ENCODE measurements at regions not wholly inside any gene's neighbourhood (a gene's known extent, or its start where the extent isn't known, plus 50 kb on each side); places are given as distances from the start of the nearest gene placed in this dataset.

DNA sequence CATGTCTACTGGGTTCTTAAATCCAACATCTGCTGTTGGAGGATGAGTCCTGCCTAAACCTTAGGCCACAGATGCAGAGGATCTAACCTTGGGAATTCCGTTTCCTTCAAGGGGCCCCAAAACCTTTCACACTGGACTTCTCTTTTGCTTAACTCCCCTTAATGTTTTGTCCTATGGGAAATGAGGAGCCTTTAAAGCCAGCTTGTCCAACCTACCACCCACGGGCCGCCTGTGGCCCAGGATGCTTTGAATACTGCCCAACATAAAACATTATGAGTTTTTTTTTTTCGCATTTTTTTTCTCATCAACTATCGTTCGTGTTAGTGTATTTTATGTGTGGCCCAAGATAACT, 157.2 kb upstream of the SLC1A4 start:
- intact Hi-C loops (cut with DNase I) = loop anchor here in 1 of 4 donors (10.0 kb wide), 1 partner anchor 187 kb away; no protein-coding TSS in a partner anchor
- DNase-seq (no peak), ATAC-seq (no peak)
- Histone ChIP-seq H3K4me1 (ENCODE audit: control insufficient read depth, insufficient read depth, low read length) (no peaks in the 10 kb centered on the region), H3K4me3 (ENCODE audit: low read length) (no peak overlapping the region), H3K27ac (ENCODE audit: low read length) (peak overlapping the region; percentile 63), H3K9me3 (ENCODE audit: control insufficient read depth, low read length) (no peaks in the 10 kb centered on the region), H3K27me3 (ENCODE audit: control insufficient read depth, insufficient read depth) (no peaks in the 10 kb centered on the region)
- WGBS = 78% methylated on average over 6 of the region's 6 CpGs

- no peak for DNase-seq
- 97% methylated on average over 1 of the region's 1 CpG for WGBS
- Histone ChIP-seq H3K4me1 (ENCODE audit: control insufficient read depth, insufficient read depth, low read length) (no peaks in the 10 kb centered on the region), H3K27ac (ENCODE audit: low read length) (no peak overlapping the region), H3K4me3 (ENCODE audit: low read length) (no peak overlapping the region), H3K9me3 (ENCODE audit: control insufficient read depth, low read length) (no peaks in the 10 kb centered on the region), H3K27me3 (ENCODE audit: control insufficient read depth, insufficient read depth) (no peaks in the 10 kb centered on the region)
- ATAC-seq = no peak
- intact Hi-C loops (cut with DNase I) = loop anchor here in 1 of 4 donors (10.0 kb wide), 1 partner anchor 188 kb away; no protein-coding TSS in a partner anchor
Measured at GRCh38 chr2:64832936-64833335, 156.3 kb upstream of the SLC1A4 start.

DNA sequence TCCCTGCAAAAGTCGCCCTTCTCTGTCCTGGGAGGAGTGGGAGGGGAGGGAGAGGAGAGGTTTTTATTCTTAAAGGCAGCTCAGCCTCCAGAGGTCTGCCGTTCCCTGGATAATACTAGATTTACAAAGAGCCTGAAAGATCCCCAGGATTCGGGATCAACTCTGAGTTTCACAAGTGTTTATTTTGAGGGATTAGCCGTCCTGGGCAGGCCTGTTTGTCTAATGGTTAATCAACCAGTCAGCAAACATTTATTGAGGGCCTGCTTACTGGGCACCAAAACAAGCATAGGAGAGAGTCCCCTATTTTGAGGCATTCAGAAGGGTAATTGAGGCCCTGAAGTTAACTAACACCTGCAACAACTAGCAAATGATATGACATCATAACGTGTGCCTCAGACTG, 152.6 kb upstream of the SLC1A4 start:
- H3K4me1 ChIP-seq (ENCODE audit: control insufficient read depth, insufficient read depth, low read length) = no peaks in the 10 kb centered on the region
- no peaks in the 10 kb centered on the region for H3K27me3 ChIP-seq (ENCODE audit: control insufficient read depth, insufficient read depth)
- intact Hi-C loops (cut with DNase I) = loop anchor here in 1 of 4 donors (10.0 kb wide), 1 partner anchor 192 kb away; no protein-coding TSS in a partner anchor
- no peaks in the 10 kb centered on the region for H3K9me3 ChIP-seq (ENCODE audit: control insufficient read depth, low read length)
- WGBS = 69% methylated on average over 5 of the region's 5 CpGs
- DNase-seq (no peak), ATAC-seq (no peak)
- no peak overlapping the region for H3K27ac ChIP-seq (ENCODE audit: low read length)
- H3K4me3 ChIP-seq (ENCODE audit: low read length) = no peak overlapping the region

DNA sequence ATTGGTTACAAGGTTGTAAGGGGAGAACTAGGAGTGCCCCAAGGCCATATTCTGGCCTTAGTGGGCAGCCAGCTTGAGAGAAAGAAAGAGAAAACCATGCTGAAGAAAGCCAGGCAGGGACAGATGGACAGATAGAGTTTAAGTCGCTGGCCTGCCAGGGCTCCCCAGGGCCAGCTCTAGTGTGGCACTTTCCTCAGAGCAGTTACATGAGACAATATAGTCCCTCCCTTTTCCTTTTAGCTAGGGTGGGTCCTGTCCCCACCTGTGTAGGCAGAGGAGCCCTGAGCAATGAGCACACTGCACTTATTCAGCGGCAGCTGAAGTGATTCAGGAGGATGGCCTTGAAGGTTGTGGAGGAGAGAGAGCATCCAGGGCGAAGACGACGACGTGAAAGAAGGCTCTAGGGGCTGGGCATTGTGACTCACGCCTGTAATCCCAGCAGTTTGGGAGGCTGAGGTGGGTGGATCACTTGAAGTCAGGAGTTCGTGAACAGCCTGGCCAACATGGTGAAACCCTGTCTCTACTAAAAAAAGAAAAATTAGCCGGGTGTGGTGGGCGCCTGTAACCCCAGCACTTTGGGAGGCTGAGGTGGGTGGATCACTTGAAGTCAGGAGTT, 152.0 kb upstream of the SLC1A4 start:
- Histone ChIP-seq H3K4me3 (ENCODE audit: low read length) (no peak overlapping the region), H3K4me1 (ENCODE audit: control insufficient read depth, insufficient read depth, low read length) (no peaks in the 10 kb centered on the region), H3K27ac (ENCODE audit: low read length) (no peak overlapping the region), H3K9me3 (ENCODE audit: control insufficient read depth, low read length) (no peaks in the 10 kb centered on the region), H3K27me3 (ENCODE audit: control insufficient read depth, insufficient read depth) (no peaks in the 10 kb centered on the region)
- ATAC-seq = no peak
- no peak for DNase-seq
- 87% methylated on average over 10 of the region's 10 CpGs for WGBS
- intact Hi-C loops (cut with DNase I) = loop anchor here in 1 of 4 donors (10.0 kb wide), 1 partner anchor 192 kb away; no protein-coding TSS in a partner anchor

DNA sequence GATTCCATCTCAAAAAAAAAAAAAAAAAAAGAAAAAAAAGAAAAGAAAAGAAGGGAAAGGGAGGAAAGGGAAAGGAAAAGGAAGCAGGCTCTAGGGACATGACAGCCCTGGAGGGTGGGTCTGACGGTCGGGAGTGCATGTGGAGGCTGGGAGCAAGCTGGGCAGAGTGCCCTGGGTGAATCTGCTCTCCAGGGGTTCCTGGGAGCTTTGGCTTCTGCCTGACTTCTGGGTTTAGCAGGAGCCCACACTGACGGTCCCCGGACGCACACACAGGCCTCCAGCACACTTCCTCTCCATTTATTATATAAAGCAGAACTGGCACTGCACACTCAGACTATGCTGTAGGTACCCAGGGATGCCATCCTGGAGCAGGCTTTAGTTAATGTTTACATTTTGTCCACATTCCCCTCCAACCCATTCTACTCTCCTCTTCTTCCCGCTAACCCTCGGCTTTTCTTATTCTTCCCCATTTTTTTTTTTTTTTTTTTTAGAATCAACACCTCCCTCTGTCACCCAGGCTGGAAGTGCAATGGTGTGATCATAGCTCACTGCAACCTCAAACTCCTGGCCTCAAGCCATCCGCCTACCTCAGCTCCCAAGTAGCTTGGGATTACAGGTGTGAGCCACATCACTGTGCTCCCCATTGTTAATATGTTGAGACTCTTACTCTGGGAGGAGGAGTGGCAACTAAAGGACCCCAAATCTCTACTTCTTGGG, 151.1 kb upstream of the SLC1A4 start:
- WGBS = 58% methylated on average over 8 of the region's 8 CpGs
- H3K4me1 ChIP-seq (ENCODE audit: control insufficient read depth, insufficient read depth, low read length) = no peaks in the 10 kb centered on the region
- no peaks in the 10 kb centered on the region for H3K9me3 ChIP-seq (ENCODE audit: control insufficient read depth, low read length)
- ATAC-seq (peak in 1 of 2 donors; percentile 32), DNase-seq (peak in 2 of 3 donors; percentile 27 to 66)
- intact Hi-C loops (cut with DNase I) = loop anchor here in 1 of 4 donors (10.0 kb wide), 1 partner anchor 193 kb away; no protein-coding TSS in a partner anchor
- H3K4me3 ChIP-seq (ENCODE audit: low read length) = no peak overlapping the region
- no peaks in the 10 kb centered on the region for H3K27me3 ChIP-seq (ENCODE audit: control insufficient read depth, insufficient read depth)
- H3K27ac ChIP-seq (ENCODE audit: low read length) = no peak overlapping the region

DNA sequence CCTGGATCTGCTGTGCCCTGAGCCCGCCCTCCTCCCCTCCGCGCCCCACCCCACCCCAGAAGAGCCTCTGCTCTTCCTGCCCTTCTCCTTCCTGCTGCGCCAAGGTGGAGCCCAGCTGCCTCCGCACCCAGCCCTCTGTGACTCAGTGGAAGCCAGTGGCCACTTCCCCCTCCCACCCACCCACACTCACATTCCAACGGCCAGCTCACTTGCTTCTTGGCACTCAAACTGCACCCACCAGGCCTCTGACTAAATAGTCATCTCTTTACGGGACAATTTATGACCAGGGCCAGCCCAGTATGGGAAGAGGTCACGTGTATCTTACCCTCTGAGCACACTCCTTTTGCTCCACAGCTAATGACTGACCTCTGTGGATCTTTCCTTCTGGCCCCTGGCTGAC, 150.4 kb upstream of the SLC1A4 start:
- Histone ChIP-seq H3K27me3 (ENCODE audit: control insufficient read depth, insufficient read depth) (no peaks in the 10 kb centered on the region), H3K4me3 (ENCODE audit: low read length) (no peak overlapping the region), H3K9me3 (ENCODE audit: control insufficient read depth, low read length) (no peaks in the 10 kb centered on the region), H3K4me1 (ENCODE audit: control insufficient read depth, insufficient read depth, low read length) (no peaks in the 10 kb centered on the region), H3K27ac (ENCODE audit: low read length) (no peak overlapping the region)
- WGBS = 59% methylated on average over 8 of the region's 8 CpGs
- intact Hi-C loops (cut with DNase I) = loop anchor here in 1 of 4 donors (10.0 kb wide), 1 partner anchor 194 kb away; no protein-coding TSS in a partner anchor
- ATAC-seq (peak; percentile 22 to 26), DNase-seq (no peak)

GRCh38 chr2:64839844-64840243, 149.4 kb upstream of the SLC1A4 start:
- 60% methylated on average over 6 of the region's 6 CpGs for WGBS
- DNase-seq (no peak), ATAC-seq (peak; percentile 52 to 56)
- intact Hi-C loops (cut with DNase I) = loop anchor here in 1 of 4 donors (10.0 kb wide), 1 partner anchor 195 kb away; no protein-coding TSS in a partner anchor
- no peaks in the 10 kb centered on the region for H3K9me3 ChIP-seq (ENCODE audit: control insufficient read depth, low read length)
- no peak overlapping the region for H3K4me3 ChIP-seq (ENCODE audit: low read length)
- no peak overlapping the region for H3K27ac ChIP-seq (ENCODE audit: low read length)
- H3K27me3 ChIP-seq (ENCODE audit: control insufficient read depth, insufficient read depth) = no peaks in the 10 kb centered on the region
- no peaks in the 10 kb centered on the region for H3K4me1 ChIP-seq (ENCODE audit: control insufficient read depth, insufficient read depth, low read length)

GRCh38 chr2:64840426-64840881, 148.7 kb upstream of the SLC1A4 start:
- intact Hi-C loops (cut with DNase I) = no loop called here
- Histone ChIP-seq H3K9me3 (ENCODE audit: control insufficient read depth, low read length) (no peaks in the 10 kb centered on the region), H3K4me3 (ENCODE audit: low read length) (no peak overlapping the region), H3K4me1 (ENCODE audit: control insufficient read depth, insufficient read depth, low read length) (no peaks in the 10 kb centered on the region), H3K27ac (ENCODE audit: low read length) (no peak overlapping the region), H3K27me3 (ENCODE audit: control insufficient read depth, insufficient read depth) (no peaks in the 10 kb centered on the region)
- ATAC-seq (peak; percentile 10 to 19), DNase-seq (no peak)
- WGBS = 65% methylated on average over 4 of the region's 4 CpGs

GRCh38 chr2:64841461-64841860, 147.7 kb upstream of the SLC1A4 start:
- DNase-seq (no peak), ATAC-seq (no peak)
- Histone ChIP-seq H3K9me3 (ENCODE audit: control insufficient read depth, low read length) (no peaks in the 10 kb centered on the region), H3K4me1 (ENCODE audit: control insufficient read depth, insufficient read depth, low read length) (no peaks in the 10 kb centered on the region), H3K27ac (ENCODE audit: low read length) (no peak overlapping the region), H3K4me3 (ENCODE audit: low read length) (no peak overlapping the region), H3K27me3 (ENCODE audit: control insufficient read depth, insufficient read depth) (no peaks in the 10 kb centered on the region)
- intact Hi-C loops (cut with DNase I) = no loop called here
- 62% methylated on average over 2 of the region's 2 CpGs for WGBS

- no peaks in the 10 kb centered on the region for H3K27me3 ChIP-seq (ENCODE audit: control insufficient read depth, insufficient read depth)
- ATAC-seq (no peak), DNase-seq (no peak)
- no peaks in the 10 kb centered on the region for H3K4me1 ChIP-seq (ENCODE audit: control insufficient read depth, insufficient read depth, low read length)
- 93% methylated on average over 5 of the region's 5 CpGs for WGBS
- intact Hi-C loops (cut with DNase I) = no loop called here
- H3K4me3 ChIP-seq (ENCODE audit: low read length) = no peak overlapping the region
- no peak overlapping the region for H3K27ac ChIP-seq (ENCODE audit: low read length)
- H3K9me3 ChIP-seq (ENCODE audit: control insufficient read depth, low read length) = no peaks in the 10 kb centered on the region
Measured at GRCh38 chr2:64842030-64842429, 147.2 kb upstream of the SLC1A4 start.

- Histone ChIP-seq H3K27me3 (ENCODE audit: control insufficient read depth, insufficient read depth) (no peaks in the 10 kb centered on the region), H3K4me1 (ENCODE audit: control insufficient read depth, insufficient read depth, low read length) (no peaks in the 10 kb centered on the region), H3K4me3 (ENCODE audit: low read length) (no peak overlapping the region), H3K9me3 (ENCODE audit: control insufficient read depth, low read length) (no peaks in the 10 kb centered on the region), H3K27ac (ENCODE audit: low read length) (no peak overlapping the region)
- intact Hi-C loops (cut with DNase I) = no loop called here
- DNase-seq (no peak), ATAC-seq (no peak)
- 91% methylated on average over 2 of the region's 2 CpGs for WGBS
Measured at GRCh38 chr2:64844087-64844486, 145.1 kb upstream of the SLC1A4 start.

Measured in right cardiac atrium (tissue), 5 donors.